Ammon's horn (tissue), 1 donor: ENCODE measurements at regions not wholly inside any gene's neighbourhood (a gene's known extent, or its start where the extent isn't known, plus 50 kb on each side); places are given as distances from the start of the nearest gene placed in this dataset.

Source experiments
- DNase-seq: peaks from one replicate; pipeline ENCODE4 v3.0.0-alpha.2; 2016; ENCODE audit warnings: low spot score

GRCh38 chr5:38029397-38030065 lies 189.7 kb upstream of the GDNF start:
- no peak for DNase-seq

- DNase-seq: no peak
Observed at GRCh38 chr5:38023799-38024198, 184.0 kb upstream of the GDNF start.

GRCh38 chr5:38023371-38023770 lies 183.5 kb upstream of the GDNF start:
- DNase-seq: no peak

- no peak for DNase-seq
Observed at GRCh38 chr5:38022631-38023030, 182.8 kb upstream of the GDNF start.

GRCh38 chr5:38018016-38018415 lies 178.2 kb upstream of the GDNF start:
- DNase-seq: no peak

GRCh38 chr5:38013107-38013506 lies 173.3 kb upstream of the GDNF start:
- DNase-seq: no peak

- DNase-seq: no peak
Observed at GRCh38 chr5:38011668-38012188, 171.9 kb upstream of the GDNF start.

GRCh38 chr5:38009749-38010358 lies 170.0 kb upstream of the GDNF start:
- DNase-seq: no peak

GRCh38 chr5:38008198-38008597 lies 168.4 kb upstream of the GDNF start:
- DNase-seq: no peak

- no peak for DNase-seq
Observed at GRCh38 chr5:37999593-37999992, 159.8 kb upstream of the GDNF start.

- DNase-seq: no peak
Observed at GRCh38 chr5:37996918-37997317, 157.1 kb upstream of the GDNF start.

GRCh38 chr5:37994729-37995128 lies 154.9 kb upstream of the GDNF start:
- no peak for DNase-seq

GRCh38 chr5:37991301-37992299 lies 151.8 kb upstream of the GDNF start:
- DNase-seq: no peak

- no peak for DNase-seq
Observed at GRCh38 chr5:37989884-37990283, 150.0 kb upstream of the GDNF start.

GRCh38 chr5:37988454-37989046 lies 148.7 kb upstream of the GDNF start:
- no peak for DNase-seq

GRCh38 chr5:37984300-37984699 lies 144.5 kb upstream of the GDNF start:
- no peak for DNase-seq

GRCh38 chr5:37983463-37983862 lies 143.6 kb upstream of the GDNF start:
- DNase-seq: no peak

- DNase-seq: no peak
Observed at GRCh38 chr5:37979559-37979958, 139.7 kb upstream of the GDNF start.

GRCh38 chr5:37975531-37975930 lies 135.7 kb upstream of the GDNF start:
- no peak for DNase-seq

- DNase-seq: no peak
Observed at GRCh38 chr5:37971483-37972024, 131.7 kb upstream of the GDNF start.

- no peak for DNase-seq
Observed at GRCh38 chr5:37966871-37967270, 127.0 kb upstream of the GDNF start.

GRCh38 chr5:37966291-37966690 lies 126.5 kb upstream of the GDNF start:
- no peak for DNase-seq
